22Rv1 (cell line): ENCODE measurements at regions not wholly inside any gene's neighbourhood (a gene's known extent, or its start where the extent isn't known, plus 50 kb on each side); places are given as distances from the start of the nearest gene placed in this dataset.

ENCODE experiments used
- CTCF ChIP-seq: fragments of 450-650 bp; IDR thresholded peaks from 2 replicates; pipeline ENCODE4 v1.5.1; 2017; ENCODE audit warnings: mild to moderate bottlenecking
- ZFX ChIP-seq: fragments of 450-650 bp; IDR thresholded peaks from 2 replicates; pipeline ENCODE4 v1.6.1; 2017; ENCODE audit warnings: antibody characterized with exemption, borderline replicate concordance

- TF ChIP-seq CTCF (no peak), ZFX (no peak)
These were observed 127.7 kb upstream of the CST7 start for GRCh38 chr20:24821391-24821790.
